ENCODE measurements at regions not wholly inside any gene's neighbourhood (a gene's known extent, or its start where the extent isn't known, plus 50 kb on each side); places are given as distances from the start of the nearest gene placed in this dataset.

- intact Hi-C loops (cut with DNase I) = no loop called here
- no peak for ATAC-seq
- no peak for DNase-seq (ENCODE audit: low spot score)
These were observed 193.9 kb upstream of the MOCS1 start for GRCh38 chr6:40128127-40128526.

- ATAC-seq (no peak), DNase-seq (ENCODE audit: low spot score) (no peak)
- intact Hi-C loops (cut with DNase I) = no loop called here
These were observed 191.6 kb upstream of the MOCS1 start for GRCh38 chr6:40125680-40126394.

GRCh38 chr6:40124924-40125323 lies 190.7 kb upstream of the MOCS1 start:
- intact Hi-C loops (cut with DNase I) = no loop called here
- ATAC-seq (no peak), DNase-seq (ENCODE audit: low spot score) (no peak)

- ATAC-seq (no peak), DNase-seq (ENCODE audit: low spot score) (no peak)
- intact Hi-C loops (cut with DNase I) = no loop called here
These were observed 182.6 kb upstream of the MOCS1 start for GRCh38 chr6:40116832-40117231.

GRCh38 chr6:40112350-40112749 lies 178.1 kb upstream of the MOCS1 start:
- no peak for ATAC-seq
- intact Hi-C loops (cut with DNase I) = no loop called here

GRCh38 chr6:40108736-40109135 lies 174.5 kb upstream of the MOCS1 start:
- intact Hi-C loops (cut with DNase I) = no loop called here
- ATAC-seq (no peak), DNase-seq (ENCODE audit: low spot score) (no peak)

More at GRCh38 chr6:40112350-40112749, 178.1 kb upstream of the MOCS1 start:
- DNase-seq (ENCODE audit: low spot score) = no peak

GRCh38 chr6:40106840-40107239 lies 172.6 kb upstream of the MOCS1 start:
- intact Hi-C loops (cut with DNase I) = no loop called here
- ATAC-seq = no peak
- no peak for DNase-seq (ENCODE audit: low spot score)

GRCh38 chr6:40098774-40099173 lies 164.5 kb upstream of the MOCS1 start:
- intact Hi-C loops (cut with DNase I) = no loop called here
- ATAC-seq (no peak), DNase-seq (ENCODE audit: low spot score) (no peak)

GRCh38 chr6:40097590-40097989 lies 163.3 kb upstream of the MOCS1 start:
- no peak for ATAC-seq
- DNase-seq (ENCODE audit: low spot score) = no peak
- intact Hi-C loops (cut with DNase I) = no loop called here

GRCh38 chr6:40083141-40083920 lies 149.1 kb upstream of the MOCS1 start:
- ATAC-seq = no peak

GRCh38 chr6:40082278-40083043 lies 148.2 kb upstream of the MOCS1 start:
- intact Hi-C loops (cut with DNase I) = no loop called here
- no peak for ATAC-seq
- no peak for DNase-seq (ENCODE audit: low spot score)

More at GRCh38 chr6:40083141-40083920, 149.1 kb upstream of the MOCS1 start:
- no peak for DNase-seq (ENCODE audit: low spot score)
- intact Hi-C loops (cut with DNase I) = no loop called here

GRCh38 chr6:40077736-40078135 lies 143.5 kb upstream of the MOCS1 start:
- ATAC-seq = no peak
- intact Hi-C loops (cut with DNase I) = no loop called here
- no peak for DNase-seq (ENCODE audit: low spot score)

GRCh38 chr6:40077315-40077714 lies 143.1 kb upstream of the MOCS1 start:
- ATAC-seq (no peak), DNase-seq (ENCODE audit: low spot score) (no peak)
- intact Hi-C loops (cut with DNase I) = no loop called here

GRCh38 chr6:40075056-40075590 lies 140.9 kb upstream of the MOCS1 start:
- intact Hi-C loops (cut with DNase I) = no loop called here
- DNase-seq (ENCODE audit: low spot score) (no peak), ATAC-seq (no peak)

GRCh38 chr6:40074306-40075055 lies 140.2 kb upstream of the MOCS1 start:
- ATAC-seq (no peak), DNase-seq (ENCODE audit: low spot score) (no peak)
- intact Hi-C loops (cut with DNase I) = no loop called here

GRCh38 chr6:40066372-40066771 lies 132.1 kb upstream of the MOCS1 start:
- DNase-seq (ENCODE audit: low spot score) (no peak), ATAC-seq (no peak)
- intact Hi-C loops (cut with DNase I) = no loop called here

- ATAC-seq (no peak), DNase-seq (ENCODE audit: low spot score) (no peak)
- intact Hi-C loops (cut with DNase I) = no loop called here
These were observed 122.6 kb upstream of the MOCS1 start for GRCh38 chr6:40056865-40057264.

- intact Hi-C loops (cut with DNase I) = no loop called here
- ATAC-seq (no peak), DNase-seq (ENCODE audit: low spot score) (no peak)
These were observed 120.3 kb upstream of the MOCS1 start for GRCh38 chr6:40054602-40055001.

- ATAC-seq (no peak), DNase-seq (ENCODE audit: low spot score) (no peak)
- intact Hi-C loops (cut with DNase I) = no loop called here
These were observed 119.9 kb upstream of the MOCS1 start for GRCh38 chr6:40054186-40054585.

Data from sciatic nerve (tissue), 2 donors.